ENCODE measurements at regions not wholly inside any gene's neighbourhood (a gene's known extent, or its start where the extent isn't known, plus 50 kb on each side); places are given as distances from the start of the nearest gene placed in this dataset.

DNA sequence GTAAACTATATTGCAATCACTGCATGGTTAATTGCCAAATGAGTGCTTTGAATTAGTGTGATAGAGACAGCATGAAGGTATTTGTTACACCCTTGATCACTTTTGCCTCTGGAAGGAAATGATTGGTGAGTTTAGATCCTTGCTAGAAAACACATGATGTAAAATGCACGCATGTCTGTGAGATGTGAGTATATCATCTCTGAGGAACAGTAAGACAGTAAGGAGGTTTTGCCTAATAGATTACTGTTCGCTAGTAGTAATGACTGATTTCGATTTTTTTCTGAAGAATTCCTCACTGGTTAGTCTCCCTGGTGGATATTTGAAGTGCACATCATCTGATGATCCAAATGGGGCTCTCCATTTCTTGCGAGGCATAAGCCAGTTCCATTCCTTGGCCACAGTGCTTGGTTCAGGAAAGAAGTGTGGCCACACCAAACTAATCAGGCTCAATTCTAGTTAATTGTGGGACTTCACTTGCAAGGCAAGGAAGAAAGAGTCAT lies 156.4 kb upstream of the ADRA1B start:
- Histone ChIP-seq H3K36me3 (ENCODE audit: control insufficient read depth, insufficient read depth, low read length) (no peaks in the 10 kb centered on the region), H3K4me3 (ENCODE audit: low read depth, low read length) (no peak overlapping the region), H3K27me3 (ENCODE audit: control insufficient read depth, insufficient read depth, low read length) (no peaks in the 10 kb centered on the region)
- DNase-seq (ENCODE audit: low read depth): no peak
- no peak for FAIRE-seq
- TF ChIP-seq, protein P1, sequence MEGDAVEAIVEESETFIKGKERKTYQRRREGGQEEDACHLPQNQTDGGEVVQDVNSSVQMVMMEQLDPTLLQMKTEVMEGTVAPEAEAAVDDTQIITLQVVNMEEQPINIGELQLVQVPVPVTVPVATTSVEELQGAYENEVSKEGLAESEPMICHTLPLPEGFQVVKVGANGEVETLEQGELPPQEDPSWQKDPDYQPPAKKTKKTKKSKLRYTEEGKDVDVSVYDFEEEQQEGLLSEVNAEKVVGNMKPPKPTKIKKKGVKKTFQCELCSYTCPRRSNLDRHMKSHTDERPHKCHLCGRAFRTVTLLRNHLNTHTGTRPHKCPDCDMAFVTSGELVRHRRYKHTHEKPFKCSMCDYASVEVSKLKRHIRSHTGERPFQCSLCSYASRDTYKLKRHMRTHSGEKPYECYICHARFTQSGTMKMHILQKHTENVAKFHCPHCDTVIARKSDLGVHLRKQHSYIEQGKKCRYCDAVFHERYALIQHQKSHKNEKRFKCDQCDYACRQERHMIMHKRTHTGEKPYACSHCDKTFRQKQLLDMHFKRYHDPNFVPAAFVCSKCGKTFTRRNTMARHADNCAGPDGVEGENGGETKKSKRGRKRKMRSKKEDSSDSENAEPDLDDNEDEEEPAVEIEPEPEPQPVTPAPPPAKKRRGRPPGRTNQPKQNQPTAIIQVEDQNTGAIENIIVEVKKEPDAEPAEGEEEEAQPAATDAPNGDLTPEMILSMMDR (IDR thresholded peaks at IDR 0.05; ENCODE audit: insufficient read depth, low read length, severe bottlenecking): no peak

DNA sequence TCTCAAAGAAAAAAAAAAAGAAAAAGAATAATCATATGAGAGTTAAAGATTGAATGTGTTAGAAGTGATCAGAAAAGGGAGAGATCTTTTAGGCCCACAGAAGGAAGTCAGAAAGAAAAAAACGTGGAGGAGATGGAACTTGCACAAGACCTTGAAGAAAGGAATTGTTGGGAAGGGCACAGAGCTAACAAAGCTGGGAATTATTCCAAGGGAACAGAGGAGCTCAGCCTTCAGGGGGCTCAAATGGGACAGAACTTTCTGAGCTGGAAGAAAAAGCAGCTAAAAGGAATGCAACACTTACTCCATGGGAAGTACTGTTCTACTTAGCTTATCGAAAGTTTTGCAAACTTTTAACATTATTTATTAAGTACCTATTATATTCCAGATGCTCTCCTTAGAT lies 153.4 kb upstream of the ADRA1B start:
- DNase-seq (ENCODE audit: low read depth): no peak

DNA sequence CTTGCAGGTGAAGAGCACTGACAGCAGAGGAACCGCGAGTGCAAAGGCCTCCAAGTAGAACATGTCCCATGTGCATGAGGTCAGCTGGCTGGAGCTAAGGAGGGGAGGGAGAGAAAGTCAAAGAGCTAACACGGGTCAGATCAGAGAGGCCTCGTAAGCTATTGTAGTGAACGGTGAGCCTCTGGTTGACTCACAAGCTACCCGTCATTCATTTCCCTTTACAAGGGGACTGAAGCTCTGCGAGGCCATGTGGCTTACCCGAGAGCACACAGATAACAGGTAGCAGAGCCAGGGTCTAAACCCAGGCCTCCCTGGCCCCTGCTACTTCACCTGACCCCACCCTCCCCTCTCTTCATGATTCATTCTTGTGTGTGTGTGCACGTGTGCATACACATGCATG lies 152.7 kb upstream of the ADRA1B start:
- no peak overlapping the region for H3K4me3 ChIP-seq (ENCODE audit: low read depth, low read length)
- no peak for DNase-seq (ENCODE audit: low read depth)
- no peaks in the 10 kb centered on the region for H3K36me3 ChIP-seq (ENCODE audit: control insufficient read depth, insufficient read depth, low read length)
- no peak for FAIRE-seq
- TF ChIP-seq, protein P1 (IDR thresholded peaks at IDR 0.05; ENCODE audit: insufficient read depth, low read length, severe bottlenecking): no peak
- H3K27me3 ChIP-seq (ENCODE audit: control insufficient read depth, insufficient read depth, low read length): no peaks in the 10 kb centered on the region

More for the DNA sequence above, 153.4 kb upstream of the ADRA1B start:
- H3K36me3 ChIP-seq (ENCODE audit: control insufficient read depth, insufficient read depth, low read length): no peaks in the 10 kb centered on the region
- FAIRE-seq: no peak
- H3K27me3 ChIP-seq (ENCODE audit: control insufficient read depth, insufficient read depth, low read length): no peaks in the 10 kb centered on the region
- no peak overlapping the region for H3K4me3 ChIP-seq (ENCODE audit: low read depth, low read length)
- TF ChIP-seq, protein P1 (IDR thresholded peaks at IDR 0.05; ENCODE audit: insufficient read depth, low read length, severe bottlenecking): no peak

DNA sequence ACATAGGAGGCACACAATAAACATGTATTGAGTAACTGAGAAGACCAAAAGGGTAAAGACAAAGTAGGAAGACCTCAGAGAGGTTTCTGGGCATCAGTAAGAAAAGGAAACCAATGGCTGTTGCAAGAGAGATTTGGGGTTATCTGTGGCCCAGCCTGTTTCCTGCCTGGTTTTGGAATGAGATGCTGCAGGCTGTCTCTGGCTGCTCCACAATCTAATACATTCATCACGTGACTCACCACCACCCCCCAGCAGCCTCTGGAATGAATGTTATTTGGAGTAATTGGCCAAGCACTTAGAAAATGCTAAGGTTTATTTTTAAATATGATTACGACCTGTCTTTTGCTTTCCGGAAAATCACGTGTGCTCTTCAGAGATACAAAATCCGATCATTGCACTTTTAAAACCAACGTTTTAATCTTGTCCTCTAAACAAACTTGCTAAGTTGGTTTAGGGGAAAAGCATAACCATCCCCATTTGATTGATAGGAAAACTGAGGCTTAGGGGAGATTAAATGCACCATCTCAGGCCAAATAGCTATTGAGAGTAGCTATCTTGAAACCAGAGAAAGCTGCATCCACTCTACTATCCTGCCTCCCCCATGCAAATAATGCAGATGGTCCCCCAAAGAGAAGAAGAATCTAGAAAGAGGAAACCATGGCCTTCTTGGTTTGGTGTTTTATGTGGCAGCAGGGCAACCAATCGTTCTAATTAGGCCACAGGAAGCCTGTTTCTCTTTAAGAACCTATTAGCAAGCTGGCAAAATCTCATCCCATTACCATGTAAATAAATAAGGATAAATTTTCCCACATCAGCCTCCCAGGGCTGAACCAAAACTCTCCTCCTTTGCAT lies 151.8 kb upstream of the ADRA1B start:
- no peak overlapping the region for H3K4me3 ChIP-seq (ENCODE audit: low read depth, low read length)
- no peak for DNase-seq (ENCODE audit: low read depth)
- TF ChIP-seq, protein P1 (IDR thresholded peaks at IDR 0.05; ENCODE audit: insufficient read depth, low read length, severe bottlenecking): no peak
- FAIRE-seq: no peak
- no peaks in the 10 kb centered on the region for H3K27me3 ChIP-seq (ENCODE audit: control insufficient read depth, insufficient read depth, low read length)
- H3K36me3 ChIP-seq (ENCODE audit: control insufficient read depth, insufficient read depth, low read length): no peaks in the 10 kb centered on the region

DNA sequence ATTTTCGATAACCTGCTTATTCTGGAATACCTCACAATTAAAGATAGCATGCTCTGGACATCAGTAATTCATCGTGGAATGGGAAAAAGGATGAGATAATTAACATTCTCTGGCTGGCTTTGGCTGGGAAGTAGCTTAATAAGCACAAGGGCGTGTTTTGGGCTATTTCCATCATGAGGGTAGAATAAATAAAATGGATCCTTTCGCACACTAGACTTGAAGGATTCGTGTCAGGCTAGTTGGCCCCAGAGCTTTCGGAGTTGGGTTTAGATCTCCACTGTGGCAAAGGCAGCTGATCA lies 151.2 kb upstream of the ADRA1B start:
- Histone ChIP-seq H3K4me3 (ENCODE audit: low read depth, low read length) (no peak overlapping the region), H3K36me3 (ENCODE audit: control insufficient read depth, insufficient read depth, low read length) (no peaks in the 10 kb centered on the region), H3K27me3 (ENCODE audit: control insufficient read depth, insufficient read depth, low read length) (no peaks in the 10 kb centered on the region)
- TF ChIP-seq, protein P1 (IDR thresholded peaks at IDR 0.05; ENCODE audit: insufficient read depth, low read length, severe bottlenecking): no peak
- DNase-seq (ENCODE audit: low read depth) (no peak), FAIRE-seq (no peak)

All from bronchial epithelial cell (primary cell).